Pons (tissue), 1 donor: ENCODE measurements at regions not wholly inside any gene's neighbourhood (a gene's known extent, or its start where the extent isn't known, plus 50 kb on each side); places are given as distances from the start of the nearest gene placed in this dataset.
"Not testable (repeated sequence)": the region's sequence is repeated elsewhere in the genome, so short reads cannot be mapped to it uniquely, and the experiment has no call there.

Source experiments
- DNase-seq: peaks from one replicate; pipeline ENCODE4 v3.0.0-alpha.2; 2016; ENCODE audit warnings: low spot score

DNA sequence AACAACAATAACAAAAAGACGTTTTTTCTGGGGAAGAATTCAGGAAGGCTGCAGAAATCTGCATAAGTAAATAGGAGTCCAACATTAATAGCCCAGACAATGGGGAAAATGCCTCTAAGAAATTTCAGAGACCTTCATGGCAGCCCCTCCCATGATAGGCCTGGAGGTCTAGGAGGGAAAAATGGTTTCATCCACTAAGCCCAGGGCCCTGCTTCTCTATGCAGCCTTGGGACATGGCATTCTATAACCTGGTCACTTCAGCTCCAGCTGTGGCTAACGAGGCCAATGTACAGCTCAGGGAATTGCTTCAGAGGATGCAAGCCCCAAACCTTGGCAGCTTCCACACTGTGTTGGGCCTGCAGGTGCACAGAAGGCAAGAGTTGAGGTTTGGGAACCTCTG lies 125.6 kb upstream of the GMNC start:
- DNase-seq = no peak

DNA sequence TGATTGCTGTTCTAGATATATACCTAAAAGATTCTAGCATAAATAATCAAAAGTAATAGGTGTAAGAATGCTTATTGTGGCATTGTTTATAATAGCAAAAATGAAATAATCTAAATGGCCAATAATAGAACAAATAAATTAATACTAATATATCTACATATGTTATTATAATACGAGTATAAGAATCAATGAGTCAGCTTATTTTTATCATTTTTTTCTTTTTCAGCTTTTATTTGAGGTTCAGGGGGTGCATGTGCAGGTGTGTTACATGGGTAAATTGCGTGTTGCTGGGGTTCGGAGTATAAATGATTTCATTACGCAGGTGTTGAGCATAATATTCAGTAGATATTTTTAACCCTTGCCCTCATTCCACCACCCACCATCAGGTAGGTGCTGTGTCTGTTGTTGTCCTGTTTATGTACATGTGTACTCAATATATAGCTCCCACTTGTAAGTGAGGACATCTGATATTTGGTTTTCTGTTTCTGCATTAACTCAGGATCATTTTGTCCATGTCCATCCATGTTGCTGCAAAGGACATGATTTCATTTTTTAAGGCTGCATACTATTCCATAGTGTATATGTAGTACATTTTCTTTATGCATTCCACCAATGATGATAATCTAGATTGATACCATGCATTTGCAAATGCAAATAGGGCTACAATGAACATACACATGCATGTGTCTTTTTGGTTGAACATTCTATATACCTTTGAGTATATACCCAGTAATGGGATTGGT lies 122.2 kb upstream of the GMNC start:
- DNase-seq = no peak

DNA sequence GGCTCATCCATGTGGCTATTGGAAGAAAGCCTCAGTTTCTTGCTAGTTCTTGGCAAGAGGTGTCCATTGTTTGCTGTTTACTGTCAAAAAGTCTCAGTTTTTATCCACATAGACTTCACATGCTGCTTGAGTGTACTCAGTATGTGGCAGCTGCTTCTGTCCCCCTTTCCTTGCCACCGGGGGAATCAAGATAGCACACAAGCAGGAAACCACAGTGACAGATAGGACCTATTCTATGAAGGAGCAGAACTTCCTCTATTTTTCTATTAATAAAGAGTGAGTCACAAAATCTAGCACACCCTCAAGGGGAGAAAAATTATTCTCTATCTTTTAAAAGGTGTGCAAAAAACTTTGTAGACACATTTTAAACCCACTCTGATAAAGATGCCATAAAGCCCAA lies 121.4 kb upstream of the GMNC start:
- no peak for DNase-seq

DNA sequence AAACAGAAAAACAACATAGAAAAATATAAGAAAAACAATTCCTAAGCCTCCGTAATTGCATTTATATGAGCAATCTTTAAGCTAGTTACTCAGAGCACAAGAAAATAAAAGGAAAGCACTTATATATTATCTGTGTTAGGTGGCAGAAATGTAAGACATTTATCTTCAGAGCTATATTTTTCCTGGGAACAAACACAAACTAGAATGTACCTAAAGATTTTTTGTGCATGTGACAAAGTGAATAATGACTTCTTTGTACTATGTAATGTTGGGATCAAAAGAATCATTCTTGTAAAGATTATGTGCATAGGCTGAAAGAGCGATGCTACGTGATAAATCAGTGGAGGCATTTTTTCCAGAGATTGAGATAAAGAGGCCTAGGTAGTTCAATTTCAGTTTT lies 111.3 kb upstream of the GMNC start:
- DNase-seq = no peak

DNA sequence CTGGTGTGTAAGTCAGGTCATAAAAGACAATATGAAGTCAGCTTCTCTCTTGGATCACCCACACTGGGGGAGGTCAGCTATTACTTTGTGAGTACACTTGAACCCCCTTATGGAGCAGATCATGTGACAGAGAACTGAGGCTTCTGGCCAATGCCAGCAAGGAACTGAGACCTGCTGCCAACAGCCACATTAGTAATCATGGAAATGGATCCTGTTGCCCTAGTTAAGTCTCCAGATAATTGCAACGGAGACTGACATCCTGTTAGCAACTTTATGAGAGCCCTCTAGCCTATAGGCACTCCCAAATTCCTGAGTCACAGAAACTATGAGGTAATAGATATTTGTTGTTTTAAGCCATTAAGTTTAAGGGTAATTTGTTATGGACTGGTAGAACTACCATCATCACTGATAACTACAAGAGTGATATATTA lies 110.4 kb upstream of the GMNC start:
- DNase-seq = no peak

DNA sequence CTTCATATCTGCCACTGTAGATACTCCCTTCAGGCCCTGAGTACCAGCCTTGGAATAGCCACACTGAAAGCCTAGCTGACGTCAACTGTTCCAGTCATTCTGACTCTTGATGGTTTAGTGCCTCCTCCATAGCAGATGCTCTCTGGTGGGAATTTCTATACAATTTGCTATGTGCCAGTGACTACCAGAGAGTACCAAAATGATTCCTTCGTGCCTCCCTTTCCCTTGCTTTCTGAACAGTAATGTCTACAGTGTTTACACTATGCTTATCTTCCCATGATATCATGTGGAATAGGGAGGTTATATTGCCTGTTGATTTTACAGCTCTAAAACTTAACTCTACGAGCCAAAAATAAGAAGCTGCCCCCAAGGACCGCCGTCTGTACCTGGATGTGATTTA lies 109.7 kb upstream of the GMNC start:
- no peak for DNase-seq

DNA sequence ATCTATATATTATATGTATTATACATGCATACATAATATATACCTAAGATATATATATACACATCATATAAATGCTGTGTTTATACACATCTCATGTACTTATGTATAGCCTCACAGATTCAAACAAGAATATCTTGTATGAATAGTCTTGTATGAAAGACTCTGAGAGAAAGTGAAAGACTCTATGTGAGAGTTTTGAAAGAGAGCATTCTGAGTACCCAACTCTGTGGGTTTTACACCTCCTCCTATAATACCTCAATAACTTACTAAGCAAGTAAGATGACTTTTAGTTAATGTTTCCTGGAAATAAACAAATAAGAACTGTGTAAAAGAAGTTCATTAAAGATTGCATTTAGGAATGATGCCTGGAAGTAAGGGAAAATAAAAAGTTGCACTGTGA lies 108.1 kb upstream of the GMNC start:
- DNase-seq = no peak

DNA sequence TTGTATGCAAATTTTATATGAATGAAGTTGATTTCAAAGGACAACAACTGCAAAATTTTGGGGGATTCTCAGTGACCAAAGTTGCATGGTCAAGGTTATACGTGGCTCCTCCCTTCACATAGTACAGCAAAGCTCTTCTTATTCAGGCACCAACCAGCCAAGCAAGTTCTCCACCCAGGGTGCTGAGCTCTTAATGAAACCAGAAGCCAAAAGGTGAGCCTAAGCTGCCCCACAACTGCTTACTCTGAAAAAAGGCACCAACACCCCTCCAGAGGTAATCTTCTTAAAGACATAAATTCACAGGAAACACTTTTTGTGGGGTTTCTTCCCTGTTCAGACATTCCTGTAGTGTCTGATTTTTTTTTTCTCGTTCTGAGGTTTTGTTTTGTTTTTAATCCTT lies 106.1 kb upstream of the GMNC start:
- DNase-seq = no peak

DNA sequence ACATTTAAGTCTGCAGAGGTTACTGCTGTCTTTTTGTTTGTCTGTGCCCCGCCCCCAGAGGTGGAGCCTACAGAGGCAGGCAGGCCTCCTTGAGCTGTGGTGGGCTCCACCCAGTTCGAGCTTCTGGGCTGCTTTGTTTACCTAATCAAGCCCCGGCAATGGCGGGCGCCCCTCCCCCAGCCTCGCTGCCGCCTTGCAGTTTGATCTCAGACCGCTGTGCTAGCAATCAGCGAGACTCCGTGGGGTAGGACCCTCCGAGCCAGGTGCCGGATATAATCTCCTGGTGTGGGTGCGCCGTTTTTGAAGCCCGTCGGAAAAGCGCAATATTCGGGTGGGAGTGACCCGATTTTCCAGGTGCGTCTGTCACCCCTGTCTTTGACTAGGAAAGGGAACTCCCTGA lies 102.4 kb upstream of the GMNC start:
- not testable (repeated sequence) for DNase-seq

DNA sequence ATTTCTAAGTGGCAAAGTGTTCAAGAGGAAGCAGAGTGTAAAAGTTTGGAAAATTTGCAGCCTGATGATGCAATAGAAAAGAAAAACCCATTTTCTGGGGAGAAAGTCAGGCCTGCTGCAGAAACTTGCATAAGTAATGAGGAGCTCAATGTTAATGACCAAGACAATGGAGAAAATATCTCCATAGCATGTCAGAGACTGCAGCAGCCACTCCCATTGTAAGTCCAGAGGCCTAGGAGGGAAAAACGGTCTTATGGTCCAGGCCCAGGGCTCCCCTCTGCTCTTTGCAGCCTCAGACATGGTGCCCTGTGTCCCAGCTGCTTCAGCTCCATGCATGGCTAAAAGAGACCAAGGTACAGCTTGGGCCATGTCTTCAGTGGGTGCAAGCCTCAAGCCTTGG lies 96.6 kb upstream of the GMNC start:
- no peak for DNase-seq

DNA sequence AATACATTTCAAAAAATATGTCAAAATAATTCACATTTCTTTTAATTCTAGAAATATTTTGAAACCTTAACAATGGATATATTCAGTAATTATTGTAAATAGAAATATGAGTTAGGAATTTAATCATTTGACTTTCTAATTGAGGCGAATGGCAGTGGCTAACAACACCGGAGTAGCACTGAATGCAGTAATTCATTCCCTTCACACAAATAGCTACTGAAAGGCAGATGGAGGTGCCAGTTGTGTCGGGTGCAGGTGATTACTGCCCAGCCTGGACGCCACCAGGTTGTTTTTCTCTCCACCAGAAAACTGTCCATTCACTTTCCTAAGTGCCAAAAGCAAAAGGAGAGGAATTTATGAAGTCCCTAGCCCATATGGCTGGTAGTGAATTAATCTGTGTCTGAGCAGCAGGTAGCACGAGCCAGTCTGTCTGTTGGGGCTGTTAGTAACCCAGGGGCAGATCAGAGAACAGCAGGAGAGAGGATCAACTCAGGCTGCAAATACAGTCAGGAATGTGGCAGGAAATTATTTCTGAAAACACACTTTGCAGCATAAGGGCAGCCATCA lies 79.3 kb upstream of the GMNC start:
- DNase-seq = peak; percentile 3

DNA sequence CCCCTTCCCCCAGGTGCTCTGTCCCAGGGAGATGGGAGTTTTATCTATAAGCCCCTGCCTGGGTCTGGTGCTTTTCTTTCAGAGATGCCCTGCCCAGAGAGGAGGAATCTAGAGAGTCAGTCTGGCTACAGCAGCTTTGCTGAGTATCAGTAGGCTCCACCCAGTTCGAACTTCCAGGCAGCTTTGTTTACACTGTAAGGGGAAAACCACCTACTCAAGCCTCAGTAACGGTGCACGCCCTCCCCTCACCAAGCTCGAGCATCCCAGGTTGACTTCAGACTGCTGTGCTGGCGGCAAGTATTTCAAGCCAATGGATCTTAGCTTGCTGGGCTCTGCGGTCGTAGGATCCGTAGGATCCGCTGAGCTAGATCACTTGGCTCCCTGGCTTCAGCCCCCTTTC lies 72.1 kb upstream of the GMNC start:
- not testable (repeated sequence) for DNase-seq

DNA sequence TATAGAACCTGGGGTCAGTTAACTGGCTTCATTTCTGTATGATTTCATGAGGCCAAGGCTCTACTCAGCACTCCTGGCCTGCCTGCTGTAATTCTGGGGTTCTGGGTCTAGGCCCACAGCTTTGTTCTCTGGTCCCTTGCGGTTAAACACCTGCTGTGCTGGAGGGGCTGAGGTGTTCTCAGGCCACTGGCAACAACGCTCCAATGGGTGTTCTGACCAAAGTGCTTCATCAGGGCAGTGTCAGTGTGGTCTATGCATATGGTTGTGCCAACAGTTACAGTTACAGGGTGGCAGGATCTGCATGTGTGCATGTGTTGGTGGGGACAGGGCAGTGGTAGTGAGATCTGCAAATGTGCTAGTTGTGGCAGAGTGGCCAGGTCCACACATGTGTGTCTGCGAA lies 64.1 kb upstream of the GMNC start:
- DNase-seq = no peak

DNA sequence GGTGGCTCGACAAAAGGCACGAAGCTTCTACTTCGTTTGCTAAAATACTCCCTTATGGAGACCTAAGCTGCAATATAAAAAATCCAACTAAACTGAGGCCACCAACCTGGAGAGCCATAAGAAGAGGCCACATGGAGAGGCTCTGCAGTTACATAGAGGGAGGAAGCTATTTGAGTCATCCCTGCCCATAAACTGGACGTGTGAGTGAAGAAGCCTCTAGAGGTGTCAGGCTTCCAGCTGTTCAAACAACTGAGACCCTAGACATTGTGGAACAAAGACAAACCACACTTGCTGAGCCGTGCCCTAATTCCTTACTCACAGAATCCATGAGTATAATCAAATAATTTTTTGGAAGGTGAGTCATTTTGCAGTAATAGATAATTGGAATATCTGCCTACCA lies 50.2 kb upstream of the GMNC start:
- DNase-seq = no peak
